ENCODE measurements at regions not wholly inside any gene's neighbourhood (a gene's known extent, or its start where the extent isn't known, plus 50 kb on each side); places are given as distances from the start of the nearest gene placed in this dataset.
"Not testable (repeated sequence)": the region's sequence is repeated elsewhere in the genome, so short reads cannot be mapped to it uniquely, and the experiment has no call there.

GRCh38 chr10:4282496-4282895 is 497.5 kb upstream of the KLF6 start:
- DNase-seq, result no peak
- Histone ChIP-seq H3K9me3 (no peaks in the 10 kb centered on the region), H3K27me3 (no peaks in the 10 kb centered on the region), H3K4me1 (no peaks in the 10 kb centered on the region), H3K4me3 (ENCODE audit: low read depth, low read length) (no peak overlapping the region), H3K36me3 (no peaks in the 10 kb centered on the region)
- TF ChIP-seq CTCF (IDR thresholded peaks at IDR 0.05; ENCODE audit: low read depth, low read length), result no peak

DNA sequence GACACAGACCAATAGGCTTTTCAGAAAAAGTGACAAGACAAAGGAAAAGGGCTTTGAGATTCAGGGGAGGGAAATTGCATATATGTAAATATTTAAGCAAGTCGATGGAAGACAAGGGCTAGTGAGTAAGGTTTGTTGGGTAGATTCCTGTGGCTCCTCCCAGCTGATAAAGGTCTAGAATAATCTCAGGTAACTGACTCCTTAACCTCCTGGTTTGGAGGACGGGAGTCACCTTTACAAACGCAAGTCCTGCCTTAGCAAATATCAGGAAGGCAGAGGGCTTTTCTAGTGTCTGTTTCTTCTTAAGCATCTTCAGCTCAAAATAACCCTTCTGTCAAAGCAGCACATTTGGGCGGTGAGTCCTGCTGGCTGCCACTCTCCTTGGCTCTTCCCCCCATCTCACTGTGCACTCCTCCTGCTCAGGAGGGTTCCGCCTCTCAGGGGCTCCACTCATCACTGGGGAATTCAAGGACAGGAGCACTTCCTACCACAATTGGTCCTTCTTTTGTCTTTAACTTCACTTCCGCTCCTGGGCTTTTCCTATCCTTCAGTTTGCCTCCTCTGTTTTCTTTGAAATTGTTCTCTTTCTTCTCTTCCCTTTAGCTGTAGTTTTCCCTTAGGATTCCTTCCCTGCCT is 496.3 kb upstream of the KLF6 start:
- Histone ChIP-seq H3K36me3 (no peaks in the 10 kb centered on the region), H3K9me3 (no peaks in the 10 kb centered on the region), H3K27me3 (no peaks in the 10 kb centered on the region), H3K4me3 (ENCODE audit: low read depth, low read length) (no peak overlapping the region), H3K4me1 (no peaks in the 10 kb centered on the region)
- no peak for DNase-seq
- no peak for TF ChIP-seq CTCF (IDR thresholded peaks at IDR 0.05; ENCODE audit: low read depth, low read length)

DNA sequence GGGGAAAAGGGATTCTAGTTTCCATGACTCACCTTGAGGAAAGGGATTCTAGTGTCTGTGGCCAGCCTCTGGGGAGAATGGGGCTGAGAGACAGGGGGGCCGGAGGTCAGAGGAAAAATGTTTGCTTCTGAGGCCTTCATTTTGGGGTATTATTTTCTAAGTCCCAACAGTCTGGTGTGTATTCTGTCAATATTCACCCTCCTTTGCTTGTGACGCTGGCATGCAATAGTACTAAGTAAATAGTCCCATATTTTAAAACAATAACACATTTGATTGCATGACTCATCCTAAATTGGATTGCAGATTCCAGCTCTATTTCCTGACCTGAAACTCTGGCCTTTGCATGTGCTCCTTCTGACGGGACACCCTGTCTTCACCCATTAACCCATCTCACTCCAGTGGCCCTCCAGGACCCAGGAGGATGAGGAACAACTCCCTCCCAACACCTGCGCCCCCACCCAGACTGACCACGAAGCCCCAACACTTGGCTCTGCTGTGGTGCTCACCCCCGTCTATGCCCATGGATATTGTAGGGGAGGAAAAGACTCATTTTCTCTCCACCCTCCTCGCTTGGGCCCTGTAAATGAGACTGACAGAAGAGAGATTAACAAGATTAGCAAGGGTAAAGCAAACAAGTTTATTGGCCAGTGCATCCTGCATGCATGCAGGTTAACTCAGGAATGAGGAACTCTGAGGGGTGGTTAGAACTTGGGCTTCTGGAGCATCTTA is 495.6 kb upstream of the KLF6 start:
- H3K4me1 ChIP-seq, result no peaks in the 10 kb centered on the region
- no peak for TF ChIP-seq CTCF (IDR thresholded peaks at IDR 0.05; ENCODE audit: low read depth, low read length)
- no peak for DNase-seq
- H3K4me3 ChIP-seq (ENCODE audit: low read depth, low read length), result no peak overlapping the region
- H3K36me3 ChIP-seq, result no peaks in the 10 kb centered on the region
- no peaks in the 10 kb centered on the region for H3K27me3 ChIP-seq
- no peaks in the 10 kb centered on the region for H3K9me3 ChIP-seq

DNA sequence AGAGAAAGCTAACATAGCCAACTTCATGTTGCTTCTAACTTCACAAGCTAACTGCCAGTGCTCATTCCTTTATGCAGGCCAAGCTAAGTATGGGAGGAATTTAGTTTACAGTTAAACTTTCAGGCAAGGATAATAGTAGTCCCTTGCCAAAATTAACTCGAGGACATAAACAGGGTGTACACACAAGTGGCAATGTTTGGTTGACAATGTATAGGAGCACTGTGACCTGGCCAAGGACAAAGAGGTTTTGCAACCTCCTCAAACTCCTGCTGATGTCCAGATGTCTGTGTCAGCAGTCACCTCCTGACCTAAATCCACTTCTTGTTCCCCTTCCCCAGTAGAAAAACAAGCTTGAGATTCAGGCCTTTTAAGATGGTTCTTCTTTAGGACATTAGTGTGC is 494.6 kb upstream of the KLF6 start:
- Histone ChIP-seq H3K4me3 (ENCODE audit: low read depth, low read length) (no peak overlapping the region), H3K36me3 (no peaks in the 10 kb centered on the region), H3K27me3 (no peaks in the 10 kb centered on the region), H3K9me3 (no peaks in the 10 kb centered on the region), H3K4me1 (no peaks in the 10 kb centered on the region)
- TF ChIP-seq CTCF (IDR thresholded peaks at IDR 0.05; ENCODE audit: low read depth, low read length), result no peak
- no peak for DNase-seq

DNA sequence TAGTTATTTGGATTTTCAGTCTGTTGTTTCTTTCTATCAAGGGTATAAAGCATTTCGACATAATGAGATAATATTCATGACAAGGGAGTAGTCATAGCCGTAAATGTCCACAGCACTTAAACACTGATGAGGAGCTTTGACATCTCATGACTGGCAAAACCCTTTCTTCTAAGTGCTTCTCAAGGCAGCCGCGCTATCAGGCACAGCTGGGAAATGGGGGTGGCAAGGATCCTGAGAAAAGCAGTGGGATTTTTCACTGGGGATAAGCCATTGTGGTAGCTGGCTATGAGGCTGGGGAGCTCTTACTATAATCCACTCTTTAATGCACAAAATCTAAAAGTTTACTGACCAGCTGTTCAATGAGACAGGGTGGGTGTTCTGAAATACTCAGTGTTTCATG is 493.2 kb upstream of the KLF6 start:
- no peaks in the 10 kb centered on the region for H3K4me1 ChIP-seq
- no peak for TF ChIP-seq CTCF (IDR thresholded peaks at IDR 0.05; ENCODE audit: low read depth, low read length)
- H3K36me3 ChIP-seq, result no peaks in the 10 kb centered on the region
- DNase-seq, result no peak
- H3K9me3 ChIP-seq, result no peaks in the 10 kb centered on the region
- H3K27me3 ChIP-seq, result no peaks in the 10 kb centered on the region
- H3K4me3 ChIP-seq (ENCODE audit: low read depth, low read length), result no peak overlapping the region

- H3K4me3 ChIP-seq (ENCODE audit: low read depth, low read length), result no peak overlapping the region
- no peaks in the 10 kb centered on the region for H3K36me3 ChIP-seq
- no peak for DNase-seq
- no peaks in the 10 kb centered on the region for H3K9me3 ChIP-seq
- TF ChIP-seq CTCF (IDR thresholded peaks at IDR 0.05; ENCODE audit: low read depth, low read length), result no peak
- no peaks in the 10 kb centered on the region for H3K27me3 ChIP-seq
- no peaks in the 10 kb centered on the region for H3K4me1 ChIP-seq
Observed at GRCh38 chr10:4276151-4276550, 491.1 kb upstream of the KLF6 start.

- not testable (repeated sequence) for H3K36me3 ChIP-seq; H3K27me3 ChIP-seq; H3K9me3 ChIP-seq; H3K4me1 ChIP-seq; DNase-seq; H3K4me3 ChIP-seq (ENCODE audit: low read depth, low read length)
Observed at GRCh38 chr10:4274671-4275070, 489.7 kb upstream of the KLF6 start.
